Left forelimb (tissue), 1 donor: ENCODE measurements at regions not wholly inside any gene's neighbourhood (a gene's known extent, or its start where the extent isn't known, plus 50 kb on each side); places are given as distances from the start of the nearest gene placed in this dataset.

Source experiments
- DNase-seq: peaks from one replicate; pipeline ENCODE4 v3.0.0-alpha.2; 2018; ENCODE audit warnings: low spot score

DNA sequence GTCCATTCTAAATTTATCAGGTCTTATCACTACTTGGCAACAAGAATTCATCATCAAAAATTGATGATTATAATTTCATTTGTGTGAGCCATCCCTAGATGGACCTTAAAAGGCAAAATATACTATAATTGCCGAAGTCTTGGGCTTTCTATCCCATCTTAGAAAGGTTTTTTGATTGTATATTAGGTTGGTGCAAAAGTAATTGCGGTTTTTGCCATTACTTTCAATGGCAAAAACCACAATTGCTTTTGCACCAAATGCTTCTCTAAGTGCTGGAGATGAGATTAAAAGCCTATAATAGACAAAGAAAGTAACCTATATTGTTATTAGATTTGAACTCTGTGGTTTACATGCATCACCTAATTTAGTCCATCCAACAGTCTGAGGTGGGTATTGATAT, 612.9 kb downstream of the ZNF385D start:
- no peak for DNase-seq

DNA sequence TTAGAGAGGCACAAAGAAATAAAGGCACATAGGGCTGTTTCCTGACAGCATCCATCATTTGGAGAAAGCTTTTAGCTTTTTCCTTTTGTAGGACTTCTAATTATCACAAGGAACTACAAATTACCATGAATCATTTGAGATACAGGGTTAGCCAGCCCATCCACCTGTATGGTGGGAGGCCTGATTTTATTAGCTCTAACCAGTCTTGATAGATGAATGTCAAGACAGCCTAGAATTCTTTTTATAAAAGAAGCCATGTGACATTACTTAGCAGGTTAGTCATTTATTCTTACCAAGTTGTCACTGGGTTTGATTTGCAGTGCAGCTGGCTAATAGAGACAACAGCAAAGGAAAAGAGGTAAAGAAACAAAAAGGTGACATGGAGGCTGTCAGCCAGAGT, 618.1 kb downstream of the ZNF385D start:
- no peak for DNase-seq

DNA sequence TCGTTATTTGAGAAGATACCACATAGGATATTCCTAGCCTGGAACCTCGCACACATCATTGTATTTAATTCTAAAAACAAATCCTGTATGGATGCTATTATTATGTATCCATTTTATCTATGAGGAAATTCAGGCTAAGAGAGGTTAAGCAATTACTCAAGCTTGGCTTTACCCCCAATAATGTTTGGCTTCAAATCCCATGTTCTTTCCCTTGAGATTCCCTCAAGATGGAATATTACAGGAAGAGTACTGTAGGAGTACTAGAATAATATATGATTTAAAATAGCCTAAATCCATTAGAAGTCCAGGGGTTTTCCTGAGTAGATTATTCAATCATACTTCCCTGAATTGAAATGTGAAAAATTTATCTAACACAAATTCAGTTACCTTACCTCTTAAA, 630.2 kb downstream of the ZNF385D start:
- no peak for DNase-seq

DNA sequence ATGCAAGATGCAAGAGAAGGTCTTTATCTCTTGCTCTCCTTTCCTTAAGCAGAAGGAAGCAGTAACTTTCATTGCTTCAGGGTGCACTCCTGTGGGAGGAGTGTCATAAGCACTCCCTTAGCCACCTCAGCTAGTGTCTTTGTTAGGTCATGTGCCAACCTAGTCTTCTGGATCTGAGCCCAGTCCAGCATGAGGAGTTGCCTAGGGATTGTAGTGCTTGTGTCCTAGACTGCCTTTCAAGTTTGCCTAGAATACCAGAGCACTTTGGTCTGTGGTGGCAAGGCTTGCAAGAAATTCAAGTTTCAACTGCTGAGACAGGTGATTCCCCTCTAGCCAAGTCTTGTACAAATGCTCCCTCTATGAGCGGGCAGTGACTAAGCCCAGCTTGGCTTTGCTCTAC, 633.6 kb downstream of the ZNF385D start:
- no peak for DNase-seq

DNA sequence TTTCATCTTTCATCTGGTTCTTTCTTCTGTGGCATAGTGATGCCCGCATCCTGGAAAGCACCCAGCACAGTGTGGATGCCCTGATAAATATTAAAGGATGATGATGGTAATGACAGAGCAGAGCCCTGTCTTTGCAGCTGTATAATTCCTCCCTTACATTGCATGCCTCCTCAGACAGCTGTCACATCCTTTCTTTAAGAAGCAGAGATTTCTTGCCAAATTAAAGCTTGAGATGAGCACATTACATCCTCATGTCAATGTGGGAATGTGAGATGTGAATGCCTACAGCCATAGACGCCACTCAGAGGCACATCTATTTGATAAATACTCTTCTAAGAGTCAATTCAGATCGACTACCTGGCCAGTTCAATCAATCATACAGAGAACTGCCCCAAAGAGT, 642.0 kb downstream of the ZNF385D start:
- DNase-seq: no peak

DNA sequence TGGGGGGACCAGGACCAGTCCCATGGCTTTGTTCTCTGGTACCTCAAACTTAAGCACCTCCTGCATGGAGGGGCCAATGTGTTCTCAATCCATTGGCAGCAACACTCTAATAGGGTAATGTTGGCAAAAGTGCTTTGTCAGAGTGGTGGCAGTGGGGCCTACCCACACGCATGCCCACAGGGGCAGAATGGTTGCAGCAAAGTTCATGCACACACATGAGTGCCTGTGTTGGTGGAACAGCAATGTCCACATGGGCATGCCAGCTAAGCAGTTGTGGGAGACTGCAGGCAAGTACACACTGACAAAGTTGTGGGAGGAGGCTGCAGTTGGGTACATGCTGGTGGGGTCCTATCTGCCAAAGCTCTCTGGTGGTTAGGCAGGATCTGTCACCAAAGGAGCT, 645.2 kb downstream of the ZNF385D start:
- no peak for DNase-seq

DNA sequence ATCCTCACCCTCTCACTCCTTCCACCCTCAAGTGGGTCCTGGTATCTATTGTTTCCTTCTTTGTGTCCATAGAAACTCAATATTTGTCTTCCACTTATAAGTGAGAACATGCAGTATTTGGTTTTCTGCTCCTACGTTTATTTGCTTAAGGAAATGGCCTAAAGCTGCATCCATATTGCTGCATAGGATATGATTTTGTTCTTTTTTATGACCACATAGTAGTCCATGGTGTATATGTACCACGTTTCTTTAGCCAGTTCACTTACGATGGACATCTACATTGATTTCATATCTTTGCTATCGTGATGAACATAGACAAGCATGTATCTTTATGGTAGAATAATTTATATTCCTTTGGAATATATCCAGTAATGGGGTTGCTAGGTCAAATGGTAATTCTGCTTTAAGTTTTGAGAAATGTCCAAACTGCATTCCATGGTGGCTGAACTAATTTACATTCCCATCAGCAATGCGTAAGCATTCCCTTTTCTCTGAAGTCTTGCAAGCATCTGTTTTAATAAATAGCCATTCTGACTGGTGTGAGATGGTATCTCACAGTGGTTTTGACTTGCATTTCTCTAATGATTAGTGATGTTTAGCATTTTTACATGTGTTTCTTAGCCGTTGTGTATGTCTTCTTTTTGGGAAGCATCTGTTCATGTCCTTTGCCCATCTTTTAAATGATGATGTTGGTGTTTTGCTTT, 650.2 kb downstream of the ZNF385D start:
- DNase-seq: no peak

DNA sequence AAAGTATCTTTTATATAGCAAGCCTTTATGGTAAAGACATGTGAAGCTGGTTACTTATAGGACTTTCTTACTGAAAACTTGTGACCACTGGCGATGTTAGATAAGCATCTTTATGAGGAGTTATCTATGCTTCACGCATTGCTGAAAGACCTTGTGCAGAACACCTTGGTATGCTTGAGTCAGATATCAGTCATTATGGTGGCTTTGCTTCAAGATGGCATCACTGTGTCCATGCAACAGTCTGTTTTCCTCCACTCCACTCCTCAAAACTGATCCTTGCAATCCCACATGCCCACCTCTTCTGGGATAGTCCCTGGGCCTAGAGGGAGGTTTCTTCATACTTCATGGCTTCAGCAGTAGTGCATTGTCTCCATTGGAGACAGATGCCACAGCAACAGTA, 656.3 kb downstream of the ZNF385D start:
- no peak for DNase-seq

DNA sequence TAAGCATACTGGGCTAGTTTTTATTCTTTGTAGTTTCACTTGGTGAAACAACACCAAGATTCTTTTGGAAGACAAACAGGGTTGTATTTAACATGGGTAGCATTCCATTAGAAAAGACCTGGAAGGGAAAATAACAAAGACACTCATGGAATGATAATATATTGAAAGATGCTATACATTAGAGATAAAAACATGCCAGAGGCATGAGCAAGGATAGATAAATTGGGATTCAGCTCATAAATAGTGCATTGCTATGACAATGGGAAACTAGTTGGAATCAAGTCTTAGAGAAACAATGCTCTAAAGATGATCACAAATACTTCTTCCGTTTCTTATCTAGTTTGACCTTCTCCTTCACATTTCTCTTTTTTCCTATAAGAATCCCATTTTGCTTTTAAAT, 677.4 kb downstream of the ZNF385D start:
- DNase-seq: no peak

DNA sequence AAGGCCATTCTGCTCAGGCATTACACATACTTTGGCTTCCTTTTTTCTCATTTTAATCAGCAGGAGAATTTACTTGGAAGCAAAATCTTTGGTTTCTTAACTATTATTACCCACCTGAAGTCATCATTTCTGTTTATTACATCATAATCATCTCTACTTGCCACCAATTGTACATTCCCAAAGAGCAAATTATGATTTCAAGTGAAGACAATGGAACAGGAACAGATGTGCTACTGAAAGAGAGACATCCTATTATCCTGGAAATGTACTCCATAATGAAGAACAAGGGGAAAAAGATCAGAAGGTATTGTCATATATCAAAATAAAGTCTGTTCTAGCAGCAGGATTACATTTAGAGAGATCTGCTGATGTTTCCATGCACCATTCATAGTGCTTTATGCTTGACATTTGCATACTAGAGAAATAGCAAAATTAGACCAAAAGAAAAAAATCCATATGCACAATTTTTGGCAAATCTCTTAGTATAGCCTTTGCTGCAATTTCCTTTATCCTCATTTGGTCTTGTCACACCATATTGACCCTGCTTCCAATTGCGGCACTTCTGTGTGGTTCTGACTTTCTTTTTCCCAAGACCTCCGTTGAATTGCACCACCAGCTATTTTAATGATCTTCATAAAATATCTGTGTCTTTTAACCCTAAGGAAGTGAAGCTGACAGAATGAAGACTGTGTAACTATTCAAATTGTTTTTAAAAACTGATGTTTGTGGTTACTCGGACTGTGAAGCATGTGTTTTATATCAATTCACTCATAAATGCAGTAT, 683.8 kb downstream of the ZNF385D start:
- DNase-seq: no peak

DNA sequence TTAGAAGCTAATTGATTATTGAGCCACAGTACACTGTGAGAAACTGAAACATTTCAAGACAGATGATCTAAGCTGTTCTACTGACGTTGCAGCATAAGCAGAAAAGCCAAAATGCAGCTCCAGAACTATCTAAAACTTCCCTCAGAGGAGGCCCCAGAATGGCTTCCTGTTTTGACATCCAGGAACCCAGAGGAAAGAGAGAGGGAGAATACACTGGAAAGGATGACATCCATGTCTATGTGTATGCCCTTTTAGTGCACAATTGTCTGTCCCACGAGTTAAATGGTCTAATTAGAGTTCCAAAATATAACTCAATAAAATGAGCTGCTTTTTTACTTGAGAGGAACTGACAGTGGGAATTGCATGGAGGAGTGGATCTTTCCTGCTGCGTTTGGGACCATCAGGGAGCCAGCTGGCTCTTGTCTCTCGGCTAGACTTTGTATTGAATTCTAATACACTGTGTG, 688.1 kb downstream of the ZNF385D start:
- DNase-seq: no peak

DNA sequence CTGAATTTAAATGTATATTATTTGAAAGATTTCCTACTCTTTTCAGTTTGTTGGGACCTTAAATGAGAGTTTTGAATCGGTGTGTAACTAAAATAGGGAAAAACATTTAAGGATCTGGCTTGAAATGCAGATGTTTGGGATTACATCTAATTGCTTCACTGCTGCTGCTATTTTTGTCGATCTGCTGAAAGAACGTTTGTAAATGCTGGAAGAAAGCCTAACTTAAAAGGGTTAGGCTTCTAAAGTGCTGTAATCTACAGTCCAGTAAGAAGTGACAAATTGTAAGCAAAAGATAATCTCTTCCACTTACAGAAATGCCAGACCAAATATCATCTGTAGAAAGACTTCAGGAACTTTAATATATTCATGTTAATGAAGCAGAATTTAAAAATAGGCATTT, 691.6 kb downstream of the ZNF385D start:
- DNase-seq: no peak

DNA sequence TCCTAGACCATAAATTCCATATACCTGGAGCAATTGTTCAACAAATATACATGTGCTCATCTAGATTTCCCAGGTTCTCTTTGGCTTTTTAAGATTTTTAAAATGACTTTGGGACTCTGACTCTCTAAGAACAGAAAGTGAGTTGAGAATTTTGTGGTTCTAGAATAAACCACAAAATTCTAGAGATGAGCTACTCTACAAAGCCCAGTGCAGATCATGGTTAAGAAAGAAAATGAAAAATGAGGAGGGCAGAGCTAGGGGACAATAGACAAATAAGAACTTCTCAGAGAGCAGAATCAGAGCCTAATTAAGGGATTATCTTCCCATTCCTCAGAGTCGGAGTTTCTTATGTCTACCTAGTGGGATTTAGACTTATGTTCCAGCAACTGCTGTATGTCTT, 694.7 kb downstream of the ZNF385D start:
- no peak for DNase-seq

DNA sequence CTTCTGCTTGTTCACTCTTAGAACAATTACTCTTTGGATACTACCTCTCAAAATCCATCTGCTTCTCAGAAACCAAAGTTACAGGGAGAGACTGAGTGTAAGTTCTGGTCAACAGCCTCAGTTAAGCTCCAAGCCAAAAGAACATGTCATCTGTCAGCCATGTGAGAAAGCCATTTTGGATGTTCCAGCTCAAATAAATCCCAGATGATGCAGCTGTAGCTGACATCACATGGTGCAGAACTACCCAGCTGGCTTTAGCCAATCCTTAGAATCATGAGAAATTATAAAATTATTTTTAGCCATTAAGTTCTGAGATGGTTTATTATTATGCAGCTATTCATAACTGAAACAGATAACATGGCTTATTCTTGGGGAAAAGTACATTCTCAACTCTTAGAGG, 696.0 kb downstream of the ZNF385D start:
- no peak for DNase-seq

DNA sequence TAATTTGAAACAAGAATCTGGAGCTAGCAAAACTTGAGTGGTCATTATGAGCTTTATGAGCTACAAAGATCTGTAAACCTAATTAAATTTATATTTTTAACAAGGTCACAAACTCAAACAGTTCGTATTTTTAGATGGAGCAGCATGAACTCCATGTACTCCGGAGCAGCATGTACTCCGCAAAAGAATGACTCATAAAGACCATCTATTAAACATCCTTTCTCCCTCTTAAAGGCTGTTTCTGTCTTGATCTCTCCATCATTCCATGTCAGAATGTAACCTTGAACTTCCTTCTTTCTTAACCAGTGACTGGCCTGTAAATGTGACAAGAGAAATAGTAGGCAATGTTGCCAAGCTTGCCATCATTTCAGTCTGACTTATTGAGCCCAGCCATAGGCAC, 696.9 kb downstream of the ZNF385D start:
- DNase-seq: no peak

DNA sequence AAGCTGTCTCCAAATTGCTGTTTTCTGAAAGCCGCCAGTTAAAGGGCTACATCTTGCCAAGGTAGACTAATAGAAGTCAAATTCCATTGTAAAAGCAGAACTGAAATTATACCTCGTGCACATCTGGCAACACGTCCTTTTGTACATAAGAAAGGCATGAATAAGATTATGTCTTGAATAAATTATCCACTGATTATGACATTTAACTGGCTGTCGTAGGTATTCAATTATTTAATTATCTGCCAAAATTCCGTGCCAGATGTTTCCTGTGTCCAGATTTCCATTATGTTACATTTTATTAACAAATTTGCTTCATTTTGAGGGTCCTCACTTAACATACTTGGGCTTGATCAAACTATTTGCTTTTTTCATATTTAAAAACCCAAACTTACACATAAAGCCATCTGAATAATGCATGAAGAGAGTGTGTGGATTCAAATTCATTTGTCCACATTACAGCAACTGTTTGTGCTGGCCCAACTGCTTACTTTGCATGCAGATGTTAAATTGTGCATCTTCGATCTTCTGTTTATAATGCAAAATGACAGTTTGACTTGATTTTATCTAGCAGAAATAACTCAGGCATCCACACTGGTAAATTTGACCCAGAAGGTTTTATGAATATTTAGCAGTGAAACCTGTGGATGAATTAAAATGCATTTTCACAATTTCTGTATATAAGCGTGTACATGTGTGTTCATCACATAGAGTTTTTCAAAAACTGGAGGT, 701.5 kb downstream of the ZNF385D start:
- no peak for DNase-seq

DNA sequence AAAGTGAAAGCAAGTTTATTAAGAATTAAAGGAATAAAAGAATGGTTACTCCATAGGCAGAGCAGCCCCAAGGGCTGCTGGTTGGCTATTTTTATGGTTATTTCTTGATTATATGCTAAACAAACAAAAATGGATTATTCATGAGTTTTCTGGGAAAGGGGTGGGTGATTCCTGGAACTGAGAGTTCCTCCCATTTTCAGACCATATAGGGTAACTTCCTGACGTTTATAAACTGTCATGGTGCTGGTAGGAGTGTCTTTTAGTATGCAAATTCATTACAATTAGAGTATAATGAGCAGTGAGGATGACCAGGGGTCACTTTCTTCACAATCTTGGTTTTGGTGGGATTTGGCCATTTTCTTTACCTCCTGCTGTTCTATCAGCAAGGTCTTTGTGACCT, 707.9 kb downstream of the ZNF385D start:
- no peak for DNase-seq

DNA sequence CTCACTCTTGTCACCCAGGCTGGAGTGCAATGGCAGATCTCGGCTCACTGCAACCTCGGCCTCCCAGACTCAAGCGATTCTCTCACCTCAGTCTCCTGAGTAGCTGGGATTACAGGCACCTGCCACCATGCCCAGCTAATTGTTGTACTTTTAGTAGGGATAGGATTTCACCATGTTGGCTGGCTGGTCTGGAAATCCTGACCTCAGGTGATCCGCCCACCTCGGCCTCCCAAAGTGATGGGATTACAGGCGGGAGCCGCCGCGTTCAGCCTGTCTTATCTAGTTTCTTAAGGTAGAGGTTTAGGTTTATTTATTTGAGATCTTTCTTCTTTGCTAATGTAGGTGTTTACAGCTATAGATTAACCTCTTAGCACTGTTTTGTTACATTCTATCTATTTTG, 708.8 kb downstream of the ZNF385D start:
- no peak for DNase-seq

DNA sequence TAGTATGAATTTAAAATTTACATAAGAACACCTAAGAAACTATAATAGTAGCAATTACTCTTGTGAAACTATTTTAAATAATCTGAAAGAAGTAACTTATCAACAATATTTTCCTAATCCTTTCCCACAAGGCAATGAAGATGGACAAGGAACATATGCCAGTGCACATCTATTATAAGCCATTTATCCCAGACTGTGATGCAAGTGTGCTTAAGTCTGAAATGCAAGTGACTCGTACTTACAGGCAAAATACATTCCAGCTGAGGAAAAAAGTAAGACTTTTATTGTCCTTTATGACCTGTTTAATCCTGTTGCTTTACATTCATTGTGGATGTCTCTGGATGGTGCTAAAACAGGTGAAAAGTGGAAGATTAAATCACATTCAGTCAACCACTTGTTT, 709.4 kb downstream of the ZNF385D start:
- DNase-seq: no peak

DNA sequence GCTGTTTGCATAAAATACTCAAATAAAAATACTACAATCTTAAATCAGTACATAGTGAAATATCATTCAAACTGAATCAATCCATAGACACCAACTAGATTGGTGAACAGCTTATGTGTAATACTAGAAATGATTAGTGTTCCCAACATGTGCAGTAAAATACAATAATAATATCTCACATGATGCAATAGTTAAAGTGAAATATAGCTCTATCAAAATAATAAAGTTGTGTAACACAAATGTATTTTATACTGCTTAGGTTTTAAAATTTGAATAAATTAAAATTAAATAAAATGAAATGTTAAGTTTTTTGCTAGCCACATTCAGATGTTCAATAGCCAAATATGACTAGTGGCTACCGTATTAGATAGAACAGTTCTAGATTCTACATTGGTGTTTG, 714.1 kb downstream of the ZNF385D start:
- no peak for DNase-seq

DNA sequence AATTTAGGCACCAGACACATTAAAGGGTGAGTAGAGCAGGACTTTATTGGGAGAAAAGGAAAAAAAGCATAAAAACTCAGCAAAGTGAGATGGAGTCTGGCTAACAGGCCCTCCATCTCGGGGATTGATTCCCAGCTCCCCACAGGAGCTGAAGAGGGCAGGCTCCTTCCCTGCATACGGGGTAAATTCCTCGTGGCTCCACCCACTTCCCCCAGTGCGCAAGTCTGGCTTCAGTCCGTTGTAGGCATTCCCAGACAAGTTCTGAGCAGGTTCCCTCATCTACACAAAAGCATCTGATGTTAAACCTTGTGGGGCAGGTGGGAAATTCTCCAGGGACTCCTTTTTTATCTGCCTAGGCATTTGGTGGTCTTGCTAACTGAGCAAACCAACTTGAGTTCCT, 722.6 kb downstream of the ZNF385D start:
- DNase-seq: no peak

DNA sequence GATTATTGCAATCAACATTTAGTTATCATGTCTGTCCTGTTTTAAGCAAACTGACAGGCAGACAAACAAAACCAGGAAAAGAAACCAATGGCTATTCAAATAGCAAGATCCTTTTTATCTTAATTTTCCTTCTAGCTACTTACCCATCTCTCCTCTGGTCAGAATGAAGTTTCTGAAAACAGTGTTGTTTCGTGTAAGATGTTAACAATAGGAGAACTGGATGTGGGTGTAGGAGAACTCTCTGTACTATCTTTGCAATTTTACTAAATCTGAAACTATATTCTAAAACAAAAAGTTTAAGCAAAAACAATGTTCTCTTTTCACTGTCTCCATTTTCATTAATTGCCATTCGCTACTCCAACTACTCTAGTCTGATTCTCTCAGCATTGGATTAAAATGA, 726.4 kb downstream of the ZNF385D start:
- no peak for DNase-seq

DNA sequence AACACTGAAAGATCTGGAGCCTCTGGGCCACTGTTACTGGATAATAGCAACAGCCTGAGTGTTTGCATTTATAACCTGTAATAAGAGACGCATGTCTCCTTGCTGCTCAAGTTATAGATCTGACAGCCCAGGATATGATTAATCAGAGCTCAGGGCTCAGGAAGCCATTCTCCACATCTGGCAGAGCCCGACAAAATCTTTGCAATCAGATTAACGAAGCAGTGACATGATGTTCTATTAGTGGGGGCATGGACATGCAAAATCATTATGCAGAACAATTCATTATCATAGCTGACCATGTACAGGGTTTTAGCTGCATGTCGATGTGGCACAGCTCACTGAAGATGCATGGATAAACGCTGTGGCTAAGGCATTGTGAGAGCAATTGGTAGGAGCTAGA, 730.3 kb downstream of the ZNF385D start:
- no peak for DNase-seq
